Left kidney (tissue), 1 donor: ENCODE measurements at regions not wholly inside any gene's neighbourhood (a gene's known extent, or its start where the extent isn't known, plus 50 kb on each side); places are given as distances from the start of the nearest gene placed in this dataset.
A peak's percentile ranks its signal among the peaks of the same experiment; 100 is the strongest.

Experiments used
- DNase-seq: peaks from one replicate; pipeline ENCODE4 v3.0.0-alpha.2; 2013

DNA sequence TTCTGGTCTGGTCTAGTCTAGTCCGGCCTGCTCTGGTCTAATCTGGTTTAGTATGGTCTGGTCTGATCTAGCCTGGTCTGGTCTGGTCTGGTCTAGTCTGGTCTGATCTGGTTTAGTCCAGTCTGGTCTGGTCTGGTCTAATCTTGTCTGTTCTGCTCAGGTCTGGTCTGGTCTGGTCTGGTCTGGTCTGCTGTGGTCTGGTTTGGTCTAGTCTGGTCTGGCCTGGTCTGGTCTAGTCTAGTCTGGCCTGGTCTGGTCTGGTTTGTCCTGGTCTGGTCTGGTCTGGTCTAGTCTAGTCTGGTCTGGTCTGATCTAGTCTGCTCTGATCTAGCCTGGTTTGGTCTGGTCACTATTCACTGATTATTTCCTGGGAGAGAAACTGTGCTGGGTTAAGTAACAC is 84.1 kb upstream of the PRR23E start:
- no peak for DNase-seq

DNA sequence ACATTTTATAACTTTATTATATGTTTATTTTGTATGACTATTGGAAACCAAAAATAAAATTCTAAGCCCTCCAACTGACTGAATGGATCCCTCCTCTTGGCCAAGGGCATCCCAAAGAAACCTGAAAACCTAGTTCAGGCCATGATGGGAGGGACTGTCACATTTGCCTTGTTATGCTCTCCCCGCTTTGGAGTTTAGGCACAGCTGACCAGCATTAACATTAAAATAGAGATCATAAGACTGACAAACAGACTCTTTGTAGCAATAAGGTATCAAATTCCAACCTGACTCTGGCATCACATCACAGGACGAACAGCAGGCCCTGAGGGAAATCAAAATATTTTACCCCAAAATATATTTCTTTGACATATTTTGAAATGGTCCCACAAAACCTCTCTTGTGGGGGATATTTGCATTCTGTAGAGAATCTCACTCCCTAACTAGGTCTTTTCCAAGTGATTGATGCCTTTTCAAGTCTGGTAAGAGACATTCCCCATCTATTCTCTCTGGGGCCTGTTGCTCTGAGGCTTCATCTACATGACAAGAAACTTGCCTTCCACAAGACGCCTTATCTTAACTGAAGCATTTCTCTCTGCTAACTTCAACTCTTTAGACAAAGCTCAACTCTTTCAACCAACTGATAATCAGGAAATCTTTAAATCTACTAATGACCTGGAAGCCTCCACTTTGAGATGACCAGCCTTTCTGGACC is 81.8 kb upstream of the PRR23E start:
- no peak for DNase-seq

DNA sequence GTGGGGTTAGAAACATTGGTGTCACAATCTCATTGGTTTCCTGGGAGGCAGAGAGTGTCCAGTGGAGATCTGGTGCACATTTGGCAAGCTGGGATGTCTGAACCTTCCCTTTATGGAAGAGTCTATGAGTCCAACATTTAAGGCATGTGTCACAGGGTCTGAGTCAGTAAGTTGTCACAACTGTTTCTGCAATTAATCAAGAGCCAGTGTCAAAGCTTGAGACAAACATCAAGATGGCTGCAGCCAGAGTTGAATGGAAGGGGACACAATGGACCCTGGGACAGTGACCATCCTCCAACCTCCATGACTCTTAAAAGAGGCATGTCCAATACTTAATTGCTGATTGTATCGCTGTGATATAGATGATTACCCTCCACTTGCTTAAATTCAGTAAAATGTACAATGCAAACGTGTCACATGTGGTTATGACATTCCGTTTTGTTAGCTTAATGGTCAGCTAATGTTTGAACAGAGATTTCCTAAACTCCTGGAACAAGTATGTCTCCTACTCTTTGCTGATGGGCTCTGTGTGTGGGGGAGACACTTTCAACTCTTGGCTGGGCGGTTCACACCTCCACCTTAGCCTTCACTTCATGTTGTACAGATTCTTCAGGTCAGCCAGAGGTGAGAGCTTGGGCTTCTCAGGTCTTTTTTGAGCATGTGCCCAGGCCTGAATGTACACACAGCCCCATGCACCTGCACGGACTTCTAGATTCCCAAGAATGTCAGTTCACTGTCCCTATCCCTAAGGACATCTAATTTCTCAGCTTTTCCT is 79.9 kb upstream of the PRR23E start:
- DNase-seq = no peak

DNA sequence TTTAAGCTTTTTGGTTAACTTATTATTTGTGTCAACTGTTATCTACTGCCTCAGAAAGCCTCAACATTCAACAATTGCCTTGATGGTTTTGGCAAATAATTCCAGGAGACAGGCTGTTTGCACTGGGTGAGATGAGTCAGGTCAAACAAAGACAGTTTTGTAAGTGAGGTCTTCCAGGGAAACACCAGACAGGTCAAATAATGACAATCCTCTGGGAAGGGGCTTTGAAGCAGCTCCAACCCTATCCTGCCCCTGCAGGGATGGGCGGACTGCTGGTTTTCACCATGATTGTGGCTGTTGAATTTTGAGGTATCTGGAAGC is 79.4 kb upstream of the PRR23E start:
- no peak for DNase-seq

DNA sequence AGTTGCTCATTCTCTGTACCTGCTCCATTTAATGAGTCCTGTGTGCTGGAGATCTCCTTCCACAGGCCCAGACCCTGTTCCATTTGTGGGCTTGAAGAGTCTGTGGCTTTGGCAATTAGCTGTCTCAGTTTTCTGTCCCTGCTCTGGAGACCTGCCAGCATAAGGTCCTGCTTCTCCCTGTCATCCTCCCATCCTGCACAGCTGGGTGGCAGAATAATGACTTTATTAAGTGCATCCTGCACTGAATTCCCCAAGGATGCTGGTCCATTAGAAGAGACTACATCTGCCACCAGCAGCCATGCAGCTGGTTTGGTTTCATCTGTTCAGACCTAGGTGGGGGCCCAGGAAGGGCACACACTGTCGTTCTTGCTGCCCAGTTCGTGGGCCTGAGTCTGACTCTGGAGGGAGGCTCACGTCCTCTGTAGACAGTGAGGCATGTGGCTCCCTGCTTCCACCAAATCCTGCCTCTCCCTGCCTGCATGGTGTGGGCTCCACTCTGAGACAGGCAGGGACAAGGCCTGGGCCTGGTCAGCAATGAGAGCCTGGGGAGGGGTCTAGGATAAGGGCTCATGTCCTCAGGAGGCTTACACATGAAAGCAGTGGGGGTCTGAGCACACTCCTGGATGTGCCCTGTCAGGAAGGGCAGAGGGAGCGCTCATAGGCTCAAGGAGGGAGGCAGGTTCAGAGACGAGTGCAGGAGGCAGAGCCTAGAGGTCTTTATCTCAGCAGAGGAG is 78.4 kb upstream of the PRR23E start:
- DNase-seq = no peak

DNA sequence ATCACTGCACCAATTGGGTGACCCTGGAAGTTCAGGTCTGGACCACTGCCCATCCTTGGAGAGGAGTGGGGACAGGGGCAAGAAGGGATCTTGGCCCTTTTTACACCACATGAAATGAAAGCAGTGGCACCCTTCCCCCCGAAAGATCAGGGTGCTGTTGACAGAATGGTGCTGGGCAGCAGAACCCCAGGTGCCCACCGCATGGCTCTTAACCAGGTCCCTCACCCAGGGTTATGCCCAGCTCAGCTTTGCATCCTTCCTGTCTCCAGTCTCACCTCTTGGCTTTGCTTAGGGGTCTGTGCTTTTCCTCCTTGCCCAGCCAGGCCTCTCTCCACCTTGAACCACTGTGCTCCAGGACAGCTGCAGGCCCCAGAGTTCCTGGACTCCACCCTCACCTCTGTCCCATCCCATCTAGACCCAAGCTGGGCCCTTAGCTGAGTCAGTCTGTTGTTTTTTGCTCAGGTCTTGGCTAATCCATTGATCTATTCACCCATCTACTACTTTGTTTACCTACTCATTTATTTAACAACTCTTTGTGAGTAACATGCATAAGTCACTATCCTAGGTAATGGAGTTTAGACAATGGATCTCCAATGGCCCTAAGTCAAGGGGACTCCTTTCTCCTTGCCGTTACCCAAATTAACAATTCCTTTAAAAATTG is 77.1 kb upstream of the PRR23E start:
- DNase-seq = no peak

DNA sequence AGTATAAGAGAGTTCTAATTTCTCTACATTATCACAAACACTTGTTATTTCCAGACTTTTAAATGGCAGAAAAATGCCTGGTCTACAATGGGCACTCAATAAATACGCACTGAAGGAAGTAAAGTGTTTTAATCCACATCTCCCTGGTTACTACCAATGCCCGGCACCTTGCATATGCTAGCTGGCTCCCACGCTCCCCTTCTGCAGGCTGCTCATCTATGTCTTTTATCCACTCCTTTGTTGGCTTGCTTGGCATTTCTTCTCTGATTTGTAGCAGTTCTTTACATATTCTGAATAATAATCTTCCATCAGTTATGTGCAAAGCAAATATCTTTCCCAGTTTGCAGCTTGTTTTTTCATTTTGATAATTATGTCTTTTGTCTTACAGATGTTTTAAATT is 74.6 kb upstream of the PRR23E start:
- no peak for DNase-seq

DNA sequence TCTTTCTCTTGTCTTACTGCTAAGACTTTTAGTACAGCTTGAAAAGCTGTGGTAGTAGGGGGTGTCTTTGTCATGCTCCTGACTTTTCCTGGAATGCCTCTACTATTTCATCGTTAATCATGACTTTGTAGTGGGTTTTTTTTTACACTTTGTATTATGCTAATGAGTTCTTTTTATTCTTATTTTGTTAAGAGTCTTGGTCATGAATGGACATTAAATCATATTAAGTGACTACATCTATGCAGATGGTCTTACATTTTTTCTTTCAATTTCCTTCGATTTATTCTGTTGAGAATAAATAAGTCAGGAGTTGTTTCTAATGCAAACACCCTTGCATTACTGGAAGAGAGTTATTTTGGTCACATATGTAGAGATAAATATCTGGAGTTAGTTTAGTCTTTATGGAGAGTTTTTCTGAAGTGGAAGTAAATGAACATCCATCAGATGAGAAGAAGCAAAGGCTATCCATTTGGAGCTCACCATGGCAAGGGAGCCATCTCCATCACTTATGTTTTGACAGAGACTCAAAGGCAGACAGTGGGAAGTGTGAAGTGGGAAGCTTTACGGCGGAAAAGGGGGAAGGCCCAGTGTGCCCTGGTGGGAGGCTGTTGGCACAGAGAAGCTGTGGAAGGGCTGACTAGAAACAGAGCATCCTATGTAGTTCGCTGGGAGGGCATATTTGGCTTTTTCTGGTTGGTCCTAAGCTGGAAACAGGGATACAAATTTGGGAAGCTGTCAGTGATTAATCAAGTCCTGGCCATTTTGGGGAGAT is 73.1 kb upstream of the PRR23E start:
- no peak for DNase-seq

DNA sequence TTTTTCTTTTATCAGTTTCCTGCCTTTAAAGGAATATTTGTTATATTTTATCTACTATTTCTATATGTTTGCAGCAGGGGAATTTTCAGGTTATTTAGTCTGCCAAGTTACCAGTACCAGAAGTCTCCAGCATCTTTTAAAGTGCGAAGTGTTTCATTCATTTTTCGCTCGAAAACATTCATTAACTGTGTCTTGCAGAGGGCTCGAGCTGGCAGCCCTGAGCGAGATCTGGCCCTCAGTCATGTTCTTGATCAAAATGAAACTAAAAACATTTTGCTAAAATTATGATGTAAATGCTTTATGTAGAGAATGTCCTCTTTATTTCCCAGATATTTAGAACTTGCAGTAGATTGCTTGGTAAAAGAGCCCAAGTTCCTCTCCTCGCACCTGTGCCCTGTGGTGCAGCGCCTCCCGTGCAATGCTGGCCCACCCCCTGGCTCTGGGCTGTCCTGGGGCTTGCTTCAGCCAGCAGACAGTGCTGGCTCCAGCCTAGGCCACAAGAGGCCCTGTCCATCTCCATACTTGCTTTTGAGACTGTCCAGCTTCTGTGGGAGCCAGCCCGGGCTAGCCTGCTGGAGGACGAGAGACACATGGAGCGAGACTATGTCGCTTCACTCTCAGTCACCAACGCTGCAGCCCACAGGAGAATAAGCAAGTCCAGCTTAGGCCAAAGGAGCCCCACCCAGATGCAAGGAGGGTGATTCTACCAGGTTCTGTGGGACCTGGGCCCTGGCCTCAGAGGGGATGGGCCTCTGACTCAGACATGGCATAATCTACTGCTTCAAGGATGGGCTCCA is 71.9 kb upstream of the PRR23E start:
- DNase-seq = no peak

DNA sequence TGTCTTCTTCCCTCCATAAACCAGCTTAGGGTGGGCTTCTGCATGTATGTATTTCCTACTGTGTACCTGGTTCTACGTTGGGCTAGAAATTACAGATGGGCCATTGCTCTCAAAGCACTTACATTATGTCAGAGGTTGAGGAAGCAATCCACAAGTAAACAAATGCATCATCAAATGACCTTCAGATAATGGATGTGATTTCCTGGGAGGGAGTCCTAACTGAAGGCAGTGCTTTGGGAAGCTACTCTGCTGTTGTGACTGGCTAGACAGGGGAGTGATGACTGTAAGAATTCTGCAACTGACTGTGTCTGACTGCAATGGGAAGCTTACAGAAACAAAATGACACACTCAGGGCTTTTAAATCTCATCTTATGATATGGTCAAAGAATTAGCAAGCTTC is 71.0 kb upstream of the PRR23E start:
- DNase-seq = no peak

DNA sequence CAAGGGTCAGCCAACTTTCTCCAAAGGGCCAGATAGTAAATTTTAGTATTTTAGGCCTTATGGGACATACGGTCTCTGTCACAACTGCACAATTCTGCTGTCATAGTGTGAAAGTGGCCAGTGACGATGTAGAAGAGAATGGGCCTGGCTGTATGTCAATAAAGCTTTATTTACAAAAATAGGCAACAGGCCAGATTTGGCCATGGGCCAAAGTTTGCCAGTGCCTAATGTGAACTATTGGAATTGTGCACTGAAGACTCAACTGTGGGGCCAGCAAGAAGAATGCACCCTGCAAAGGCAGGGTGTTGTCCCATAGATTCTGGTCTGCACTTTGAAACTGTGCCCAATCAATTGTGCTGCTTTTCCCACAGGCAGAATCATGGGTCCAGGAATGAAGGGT is 69.4 kb upstream of the PRR23E start:
- no peak for DNase-seq

DNA sequence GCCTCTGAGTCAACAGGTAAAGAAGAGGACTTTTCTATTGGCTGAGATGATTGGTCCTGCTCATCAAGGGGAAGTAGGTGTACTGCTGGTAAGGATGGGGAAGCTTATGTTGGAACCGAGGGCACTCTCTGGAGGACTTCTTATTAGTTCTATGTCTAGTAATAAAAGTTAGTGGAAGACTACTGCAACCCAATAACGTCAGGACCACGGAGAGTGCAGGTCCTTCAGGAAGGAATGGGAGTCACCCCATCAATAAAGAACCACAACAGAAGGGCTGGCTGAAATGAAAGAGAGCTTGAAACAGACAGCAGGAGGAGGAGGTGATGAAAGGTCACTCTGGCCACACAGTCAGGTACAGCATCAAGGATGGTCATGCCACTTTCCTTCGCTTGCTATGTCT is 68.8 kb upstream of the PRR23E start:
- DNase-seq = peak; percentile 44

DNA sequence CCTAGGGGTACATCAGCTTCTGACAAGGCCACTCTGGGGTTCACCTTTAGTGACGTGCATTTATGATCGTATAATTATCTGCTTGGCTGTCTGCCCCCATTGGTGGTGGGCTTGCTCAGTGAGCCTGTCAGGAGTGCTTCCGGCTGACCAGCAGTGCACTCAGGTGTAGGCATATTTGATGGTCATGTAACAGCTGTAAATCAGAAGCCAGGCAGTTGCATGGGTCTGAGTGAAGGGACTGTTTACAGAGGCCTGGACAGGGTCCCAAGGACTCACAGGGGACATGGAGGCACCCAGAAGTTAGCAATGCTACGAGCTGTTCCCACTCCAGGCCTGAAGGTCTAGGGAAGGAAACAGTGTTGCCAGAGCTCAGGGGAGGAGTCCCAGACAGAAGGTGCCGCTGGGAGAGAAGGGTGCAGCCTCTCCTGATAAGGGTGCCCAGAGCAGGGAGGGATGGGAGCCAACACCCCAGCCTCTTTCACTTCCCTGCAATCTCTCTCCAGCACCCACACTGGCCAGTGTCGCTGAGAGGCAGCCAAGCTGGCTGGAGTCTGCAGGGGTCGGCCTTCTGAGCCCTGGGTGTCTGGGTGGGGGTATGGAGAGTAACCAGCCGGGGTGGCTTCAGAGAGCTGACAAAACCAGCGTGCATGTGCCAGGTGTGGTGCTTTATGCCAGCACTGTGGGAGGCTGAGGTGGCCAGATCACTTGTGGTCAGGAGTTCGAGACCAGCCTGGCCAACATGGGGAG is 61.3 kb upstream of the PRR23E start:
- no peak for DNase-seq

DNA sequence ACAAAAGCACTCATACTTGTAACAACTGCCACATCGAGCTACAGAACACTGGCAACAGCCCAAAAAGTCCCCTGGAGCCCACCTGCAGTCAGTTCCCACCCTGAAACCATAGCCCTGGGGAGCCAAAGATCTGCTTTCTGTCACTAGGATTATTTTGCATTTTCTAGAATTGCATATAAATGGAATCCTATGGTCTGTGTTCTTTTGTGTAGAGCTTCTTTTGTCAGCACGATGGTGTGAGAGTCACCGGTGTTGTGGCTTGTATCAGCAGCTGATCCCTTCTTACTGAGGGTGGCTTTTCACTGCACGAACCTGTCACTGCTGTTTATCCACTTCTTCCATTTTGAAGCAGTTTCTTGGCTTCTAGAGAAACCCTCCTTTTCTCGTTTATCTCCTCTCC is 60.1 kb upstream of the PRR23E start:
- no peak for DNase-seq

DNA sequence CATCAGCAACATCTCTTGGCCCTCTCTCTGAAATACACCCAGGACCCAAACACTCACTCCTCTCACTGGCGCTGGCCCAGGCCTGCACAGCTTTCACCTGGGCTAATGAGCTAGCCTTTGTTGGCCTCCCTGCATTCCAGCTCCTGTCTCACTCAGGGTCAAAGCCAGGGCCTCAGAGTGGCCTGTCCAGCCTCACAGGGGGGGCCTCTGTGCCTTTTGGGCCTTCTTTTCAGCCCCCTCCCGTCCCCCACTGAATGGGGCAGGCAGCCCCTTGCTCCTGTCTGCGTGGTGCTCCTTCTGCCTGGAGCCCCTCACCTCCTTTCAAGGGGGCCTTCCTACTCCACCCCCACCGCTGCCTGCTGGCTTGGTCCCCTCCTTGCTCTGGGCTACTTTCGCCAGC is 59.0 kb upstream of the PRR23E start:
- no peak for DNase-seq

DNA sequence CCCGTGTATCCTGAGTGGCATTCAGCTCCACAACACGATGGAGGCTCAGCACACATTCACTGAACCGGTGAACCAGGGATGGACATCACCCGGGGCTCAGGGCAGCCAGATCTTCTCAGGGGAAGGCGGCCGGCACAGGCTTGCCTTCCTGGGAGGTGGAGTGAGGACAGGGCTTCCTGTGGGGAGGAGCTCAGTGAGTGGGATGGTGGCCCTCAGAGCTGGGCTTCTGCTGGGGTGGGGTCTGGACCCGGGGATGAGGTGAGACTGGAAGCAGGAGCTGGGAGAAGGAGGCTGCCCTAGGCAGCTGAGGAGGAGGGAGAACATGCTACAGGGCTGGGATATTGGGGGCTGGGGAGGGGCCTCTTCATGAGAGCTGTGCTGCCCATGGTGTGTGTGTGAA is 58.5 kb upstream of the PRR23E start:
- DNase-seq = no peak

DNA sequence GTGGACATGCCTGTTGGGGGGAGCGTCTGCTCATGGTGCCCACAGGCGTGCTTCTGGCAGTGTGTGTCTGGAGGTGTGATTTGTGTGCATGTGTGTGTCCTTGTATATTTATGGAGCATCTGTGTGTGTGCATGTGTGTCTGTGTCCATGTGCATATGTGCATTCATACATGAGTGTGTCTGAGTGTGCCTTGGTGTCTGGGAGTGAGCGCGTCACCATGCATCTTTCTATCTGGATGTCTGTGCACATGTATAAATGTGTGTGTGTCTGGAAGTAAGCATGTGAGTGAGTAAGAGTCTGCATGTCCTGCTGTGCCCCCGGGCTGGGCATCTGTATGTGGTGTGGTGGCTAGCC is 58.1 kb upstream of the PRR23E start:
- DNase-seq = no peak

DNA sequence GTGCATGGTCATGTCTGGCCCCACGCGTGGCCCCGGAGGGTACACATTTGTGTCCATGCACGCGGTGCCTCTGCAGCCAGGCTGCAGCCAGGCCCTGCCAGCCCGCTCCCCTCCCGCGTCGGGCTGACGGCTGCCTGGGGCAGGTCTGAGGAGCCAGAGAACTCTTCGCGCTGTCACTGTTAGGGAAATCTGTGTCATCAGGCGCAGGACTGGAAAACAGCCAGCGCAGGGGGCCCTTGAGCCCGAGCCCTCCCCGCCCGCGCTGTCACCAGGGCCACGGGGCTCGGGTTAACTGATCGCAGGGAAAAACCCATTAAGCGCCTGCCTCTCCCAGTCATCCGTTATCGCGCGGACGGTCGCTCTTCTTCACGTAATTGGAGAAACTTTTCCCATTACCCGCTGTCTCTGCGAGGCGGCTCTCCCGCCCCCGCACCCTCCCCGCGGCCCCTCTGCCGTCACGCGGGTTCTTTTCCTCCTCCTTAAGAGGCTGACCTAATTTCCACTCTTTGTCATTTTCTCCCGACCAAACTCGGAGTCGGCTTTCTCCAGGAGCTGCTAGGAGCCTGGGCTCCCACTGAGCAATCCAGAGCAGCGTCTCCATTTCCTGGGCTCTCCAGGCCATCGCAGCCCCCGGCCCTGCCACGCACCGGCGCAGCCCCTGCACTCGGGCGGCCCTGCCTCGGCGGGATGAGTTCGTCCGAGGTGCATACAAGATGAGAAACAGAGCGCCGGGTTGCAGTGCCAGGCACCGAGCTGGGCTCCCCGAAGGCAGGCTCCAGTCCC is 57.5 kb upstream of the PRR23E start:
- DNase-seq = peak; percentile 46

DNA sequence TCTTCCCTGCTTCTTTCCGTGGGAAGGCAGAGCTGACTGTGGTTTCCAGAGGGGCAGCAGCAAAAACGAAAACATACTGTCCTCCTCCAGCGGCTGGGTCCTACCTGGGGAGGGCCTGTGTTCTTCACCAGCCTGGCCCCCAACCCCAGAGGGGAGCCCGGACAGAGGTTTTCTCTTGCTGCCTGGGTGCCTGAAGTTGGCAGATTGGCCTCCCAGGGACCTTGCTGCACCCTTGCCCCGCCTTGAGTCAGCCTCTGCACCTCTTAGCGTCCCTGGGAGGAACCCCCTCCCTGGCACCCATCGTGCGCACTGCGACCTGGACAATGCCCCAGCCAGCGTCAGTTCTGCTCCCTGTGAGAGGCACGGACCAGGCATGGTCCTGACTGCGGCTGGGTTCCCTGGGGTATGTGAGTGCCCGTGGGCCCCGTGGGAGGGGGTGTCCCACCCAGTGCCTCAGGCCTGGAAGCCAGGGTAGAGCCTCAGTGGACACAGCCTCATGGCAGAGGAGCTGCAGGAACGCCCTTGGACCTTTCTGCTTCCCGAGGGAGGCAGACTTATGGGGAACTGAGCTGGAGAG is 56.8 kb upstream of the PRR23E start:
- no peak for DNase-seq
